Stimulated activated CD4-positive, alpha-beta T cell treated with anti-CD3 and anti-CD28 coated beads, TNF-alpha, amount 100 ng/mL, for 4 hours (primary cell): ENCODE measurements at regions not wholly inside any gene's neighbourhood (a gene's known extent, or its start where the extent isn't known, plus 50 kb on each side); places are given as distances from the start of the nearest gene placed in this dataset.

ENCODE experiments used
- DNase-seq, 3 experiments: peaks; one replicate each; pipeline ENCODE4 v3.0.0-alpha.2; 2020; ENCODE audit warnings: low read depth in 3 of 3

- no peak for DNase-seq
Measured at GRCh38 chr11:116534270-116534975, 238.4 kb downstream of the BUD13 start.

DNA sequence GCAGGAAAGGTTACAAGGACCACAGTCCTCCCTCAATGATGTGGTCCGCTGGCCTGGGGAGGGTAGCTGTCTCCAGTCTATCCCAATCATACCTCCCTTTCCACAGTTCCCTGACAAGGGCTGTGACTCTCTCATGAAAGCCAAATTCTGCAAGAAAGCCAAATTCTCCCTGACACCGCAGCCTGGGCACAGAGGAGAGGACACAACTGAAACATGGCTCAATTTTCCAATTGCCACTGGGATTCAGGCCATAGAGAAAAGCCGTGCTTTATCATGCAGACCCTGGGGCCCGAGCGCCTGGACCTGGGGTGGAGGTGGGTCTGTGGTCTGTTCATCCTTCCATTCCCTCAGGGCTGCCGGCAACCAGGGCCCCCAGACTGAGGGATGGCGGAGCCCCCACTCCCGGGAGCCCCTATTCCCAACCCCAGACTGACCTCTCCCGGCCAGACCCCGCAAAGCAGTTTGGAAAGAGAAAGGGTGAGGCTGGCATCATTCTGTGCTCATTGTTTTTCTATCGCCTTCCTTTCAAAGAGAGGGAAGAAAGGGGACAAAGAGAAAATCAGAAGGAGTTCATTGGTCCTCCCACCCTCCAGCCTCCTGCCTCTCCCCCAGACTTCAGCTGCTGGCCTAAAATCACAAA is 239.5 kb downstream of the BUD13 start:
- no peak for DNase-seq

DNA sequence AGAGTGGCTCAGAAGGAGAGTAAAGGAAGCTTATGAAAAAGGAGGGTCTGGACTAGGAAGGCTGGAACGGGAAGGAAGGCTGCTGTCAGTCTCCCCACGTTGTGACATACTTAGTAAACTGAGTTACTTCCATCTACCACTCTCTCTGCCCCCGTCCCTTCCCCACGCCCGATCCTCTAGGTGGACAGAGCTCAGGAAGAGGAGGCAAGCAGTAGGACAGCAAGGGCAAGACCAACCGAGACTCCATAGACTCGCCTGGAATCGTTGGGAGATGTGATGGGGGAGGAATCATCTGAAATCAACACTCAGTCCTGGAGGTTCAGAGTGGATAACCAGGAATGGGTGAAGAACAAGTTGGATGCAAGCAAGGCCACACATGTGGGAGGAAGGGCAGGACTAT is 240.7 kb downstream of the BUD13 start:
- no peak for DNase-seq

- DNase-seq: no peak
Measured at GRCh38 chr11:116530705-116531104, 242.1 kb downstream of the BUD13 start.

DNA sequence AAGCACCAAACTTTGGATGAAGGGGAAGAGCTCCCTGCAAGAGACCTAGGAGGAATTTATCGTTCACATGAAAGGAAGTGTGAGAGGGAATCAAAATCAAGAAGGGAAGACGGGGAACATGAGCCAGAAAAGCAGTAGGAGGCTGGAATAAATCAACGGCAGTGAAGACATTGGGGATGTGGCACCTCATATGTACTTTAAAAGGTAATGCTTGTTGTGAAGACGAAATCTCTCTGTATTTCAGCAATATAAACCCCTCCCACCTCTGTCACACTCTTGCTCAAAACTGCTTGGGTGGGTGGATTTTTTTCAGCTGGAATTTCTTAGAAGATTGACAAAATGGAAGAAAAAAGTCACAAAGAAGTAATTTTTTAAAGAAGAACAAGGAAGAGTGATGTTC is 243.5 kb downstream of the BUD13 start:
- no peak for DNase-seq

DNA sequence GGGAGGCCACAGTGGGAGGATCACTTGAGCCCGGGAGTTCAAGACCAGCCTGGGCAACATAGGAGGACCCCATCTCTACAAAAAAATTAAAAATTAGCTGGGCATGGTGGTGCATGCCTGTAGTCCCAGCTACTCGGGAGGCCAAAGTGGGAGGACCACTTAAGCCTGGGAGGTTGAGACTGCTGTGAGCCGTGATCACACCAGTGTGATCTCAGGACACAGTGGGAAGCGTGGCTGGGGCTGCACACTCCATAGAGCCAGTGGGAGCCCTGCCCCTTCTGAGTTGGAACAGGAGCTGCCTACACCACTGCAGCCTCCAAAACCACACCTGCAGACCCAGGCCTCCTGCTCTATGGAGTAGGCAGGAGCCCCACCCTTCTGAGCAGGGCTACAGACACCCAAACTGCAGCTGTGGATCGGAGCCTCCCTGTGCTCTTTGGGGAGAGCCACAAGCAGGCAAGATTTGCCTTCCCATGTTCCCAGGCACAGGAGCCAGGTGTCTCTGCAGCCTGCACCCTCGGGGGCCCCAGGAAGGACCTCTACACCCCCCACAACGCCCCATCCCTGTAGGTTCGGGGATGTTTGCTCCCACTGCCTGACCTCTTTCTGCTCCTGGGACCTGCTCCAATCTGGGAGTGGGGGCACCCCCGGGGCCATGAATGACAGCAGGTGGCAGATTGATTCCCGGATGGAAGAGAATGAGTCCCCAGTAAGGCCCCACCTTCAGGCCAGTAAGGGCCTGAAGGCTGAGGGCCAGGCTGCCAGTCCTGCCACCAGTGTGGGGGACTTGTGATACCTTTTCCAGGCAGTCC is 245.4 kb downstream of the BUD13 start:
- no peak for DNase-seq

GRCh38 chr11:116525961-116526495 is 246.8 kb downstream of the BUD13 start:
- no peak for DNase-seq

GRCh38 chr11:116519499-116519898 is 253.3 kb downstream of the BUD13 start:
- DNase-seq: no peak

- no peak for DNase-seq
Measured at GRCh38 chr11:116518141-116518540, 254.6 kb downstream of the BUD13 start.

GRCh38 chr11:116517584-116517983 is 255.2 kb downstream of the BUD13 start:
- no peak for DNase-seq

- no peak for DNase-seq
Measured at GRCh38 chr11:116517077-116517476, 255.7 kb downstream of the BUD13 start.

DNA sequence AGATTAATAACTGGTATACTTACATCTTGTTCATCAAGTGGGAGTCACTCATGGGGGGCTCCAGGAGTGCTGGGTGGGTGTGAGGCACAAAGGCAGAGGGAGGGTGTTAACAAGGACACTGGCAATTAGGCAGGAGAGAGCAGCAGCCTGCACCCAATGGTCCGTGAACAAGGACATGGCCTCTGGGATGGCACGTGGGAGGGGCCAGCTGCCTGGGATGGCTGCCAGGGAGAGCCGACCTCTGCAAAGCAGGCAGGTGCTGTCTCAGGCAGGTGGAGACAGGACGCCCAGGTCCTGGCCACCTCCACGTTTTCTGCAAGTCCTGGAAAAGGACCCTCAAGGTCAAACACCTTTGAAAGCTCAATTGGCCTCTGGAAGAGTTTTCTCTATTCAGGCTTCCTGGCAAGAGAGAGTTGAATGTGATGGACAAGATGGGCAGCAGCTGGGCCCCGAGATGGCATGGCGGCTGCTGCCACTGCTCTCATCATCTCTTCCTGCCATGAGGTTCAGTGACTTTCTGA is 257.1 kb downstream of the BUD13 start:
- DNase-seq: no peak

DNA sequence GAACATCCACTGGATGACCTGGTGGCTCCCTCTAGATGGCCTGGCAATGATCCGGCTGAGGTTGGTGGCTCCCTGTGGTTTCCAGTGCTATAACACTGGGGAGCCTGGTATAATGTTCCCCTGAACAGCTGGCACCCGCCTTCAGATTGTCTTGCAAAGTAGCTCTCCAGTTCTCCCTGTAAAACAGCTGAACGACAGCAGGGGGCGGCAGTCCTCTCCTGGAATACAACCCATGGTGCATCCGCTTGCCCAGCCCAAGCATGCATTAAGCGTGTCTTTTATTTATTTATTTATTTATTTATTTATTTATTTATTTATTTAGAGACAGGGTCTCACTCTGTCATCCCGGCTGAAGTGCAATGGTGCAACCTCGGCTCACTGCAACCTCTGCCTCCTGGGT is 258.9 kb downstream of the BUD13 start:
- DNase-seq: no peak

DNA sequence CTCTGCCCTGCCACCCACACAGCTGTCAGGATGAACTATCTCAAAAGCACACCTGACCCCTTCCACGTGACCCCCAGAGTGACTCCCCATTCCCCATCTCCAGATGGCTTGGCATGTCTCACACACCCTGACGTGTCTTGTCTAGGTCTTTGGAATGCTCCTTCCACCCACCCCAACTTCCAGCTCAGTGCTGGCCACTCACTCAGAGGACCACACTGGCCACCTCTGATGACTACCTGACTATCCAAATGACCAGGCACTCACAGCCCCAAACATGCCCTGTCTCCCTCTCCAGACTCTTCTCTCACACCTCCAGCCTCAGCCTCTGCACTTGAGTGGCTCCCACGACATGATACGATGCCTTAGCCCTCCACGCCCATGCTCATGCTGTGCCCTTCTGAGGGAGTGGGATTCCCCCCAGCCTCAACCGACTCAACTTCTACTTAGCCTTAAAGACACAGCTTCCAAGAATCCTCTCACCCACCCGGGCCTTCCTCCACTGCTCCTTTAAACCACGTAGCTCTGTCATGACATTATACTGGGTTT is 259.4 kb downstream of the BUD13 start:
- no peak for DNase-seq

DNA sequence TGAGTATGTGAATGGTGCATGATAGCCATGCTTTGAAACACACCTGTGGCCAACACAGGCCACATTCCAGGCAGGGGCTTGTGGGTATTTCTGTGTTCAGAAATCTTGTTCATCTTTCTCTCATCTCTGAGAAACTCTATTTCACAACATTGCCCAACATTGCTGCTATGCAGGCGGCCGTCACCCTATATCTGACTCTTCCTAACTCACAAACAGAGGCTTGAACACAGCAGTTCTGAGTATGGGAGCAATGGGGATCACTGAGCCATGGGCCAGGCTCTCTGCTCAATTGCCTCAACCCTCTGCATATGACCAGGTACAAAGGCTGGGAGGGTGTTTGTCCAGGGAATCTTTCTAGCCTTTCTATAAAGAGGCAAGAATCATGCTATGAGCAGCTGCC is 259.9 kb downstream of the BUD13 start:
- no peak for DNase-seq

DNA sequence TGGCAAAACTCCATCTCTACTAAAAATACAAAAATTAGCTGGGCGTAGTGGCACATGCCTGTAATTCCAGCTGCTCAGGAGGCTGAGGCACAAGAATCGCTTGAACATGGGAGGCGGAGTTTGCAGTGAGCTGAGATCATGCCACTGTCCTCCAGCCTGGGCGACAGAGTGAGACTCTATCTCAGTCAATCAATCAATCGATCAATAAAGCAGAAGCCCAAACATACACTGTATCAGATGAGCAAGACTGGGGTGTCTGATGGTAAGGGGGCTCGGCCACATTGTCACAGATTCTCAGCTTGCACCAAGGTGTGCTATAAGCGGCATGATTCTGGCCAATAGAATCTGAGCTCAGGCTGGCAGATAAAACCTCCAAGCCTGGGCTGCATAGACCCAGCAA is 261.1 kb downstream of the BUD13 start:
- DNase-seq: no peak

- no peak for DNase-seq
Measured at GRCh38 chr11:116510886-116511650, 261.7 kb downstream of the BUD13 start.

DNA sequence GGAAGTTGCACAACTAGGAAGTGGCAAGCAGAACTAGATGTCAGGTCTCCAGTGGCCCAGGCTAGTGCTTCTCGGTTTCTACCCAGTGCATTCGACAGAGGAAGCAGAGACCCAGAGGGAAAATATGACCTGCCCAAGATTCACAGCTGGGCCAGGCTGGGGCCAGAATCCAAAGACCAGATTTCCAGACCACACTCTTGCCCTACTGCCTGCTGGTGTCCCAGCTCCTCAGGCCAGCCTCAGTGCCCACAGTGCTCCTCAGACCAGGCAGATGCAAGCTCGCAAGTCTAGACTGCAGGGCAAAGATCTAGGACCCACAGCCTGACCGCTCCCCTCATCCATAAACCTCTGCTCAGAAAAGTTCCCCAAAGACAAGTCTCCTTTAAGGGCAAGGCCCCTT is 262.6 kb downstream of the BUD13 start:
- DNase-seq: no peak

DNA sequence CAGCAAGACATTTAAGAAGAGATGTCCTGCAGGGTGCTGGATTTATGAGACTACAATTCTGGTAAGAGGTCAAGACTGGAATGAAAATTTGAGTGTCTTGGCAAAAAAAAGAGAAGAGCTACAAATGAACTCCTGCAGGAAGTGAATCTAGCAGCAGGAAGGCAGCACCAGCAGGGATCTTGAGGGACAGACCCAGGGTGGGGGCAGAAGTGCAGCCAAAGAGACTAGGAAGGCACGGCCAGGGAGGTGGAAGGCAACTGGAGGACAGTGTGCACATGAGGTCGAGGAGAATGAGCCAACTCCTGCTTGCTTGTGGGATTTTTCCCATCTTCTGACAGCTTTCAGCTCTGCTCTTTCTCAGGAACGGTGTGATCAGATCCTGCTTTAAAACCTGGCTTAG is 263.2 kb downstream of the BUD13 start:
- DNase-seq: no peak

DNA sequence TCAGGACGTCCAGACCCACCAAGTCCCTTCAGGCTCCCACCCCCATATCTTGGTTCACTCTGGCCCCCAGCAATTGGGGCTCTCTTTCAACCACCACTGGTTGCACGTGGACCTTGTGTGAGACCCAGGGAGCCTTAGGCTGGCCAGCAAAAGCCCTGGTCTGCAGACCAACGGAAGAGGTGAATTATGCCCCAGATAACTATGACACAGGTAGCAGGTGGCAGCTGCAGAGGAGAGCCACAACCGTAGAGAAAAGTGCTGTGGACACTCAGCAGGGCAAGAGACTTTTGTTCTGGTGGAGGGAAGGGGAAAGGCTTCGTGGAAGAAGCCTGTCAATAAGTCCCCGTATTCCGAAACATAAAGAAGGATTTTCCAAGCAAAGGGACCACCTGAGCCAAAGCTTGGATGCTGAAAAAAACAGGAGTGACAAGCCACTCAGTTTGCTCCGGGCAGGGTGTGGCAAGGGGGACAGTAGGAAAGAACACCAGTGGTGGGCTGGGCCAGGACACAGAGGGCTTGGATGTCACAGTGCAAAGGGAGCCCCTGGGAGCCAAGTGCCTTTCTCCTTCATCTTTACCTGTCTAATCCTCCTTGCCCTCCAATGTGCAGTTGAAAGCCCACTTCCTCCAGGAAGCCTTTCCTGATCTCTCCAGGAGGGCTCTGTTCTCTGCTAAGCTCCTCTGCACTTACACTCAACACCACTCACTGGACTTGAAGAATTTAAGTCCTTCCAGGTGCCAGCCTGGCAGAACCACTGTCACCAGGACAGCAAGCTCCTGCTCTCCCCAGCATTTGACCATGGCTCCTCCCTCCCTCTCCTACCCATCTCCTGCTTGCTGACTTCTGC is 264.7 kb downstream of the BUD13 start:
- DNase-seq: no peak
